GM18951 (cell line): ENCODE measurements at regions not wholly inside any gene's neighbourhood (a gene's known extent, or its start where the extent isn't known, plus 50 kb on each side); places are given as distances from the start of the nearest gene placed in this dataset.
"Not testable (repeated sequence)": the region's sequence is repeated elsewhere in the genome, so short reads cannot be mapped to it uniquely, and the experiment has no call there.

Experiments
- POLR2A ChIP-seq: IDR thresholded peaks from 4 replicates; pipeline ENCODE4 v1.6.1; 2011; ENCODE audit warnings: mild to moderate bottlenecking; ENCODE audit not compliant: insufficient read length, insufficient read depth; ENCODE audit errors: extremely low read depth
- in situ Hi-C: fragments of 300-500 bp; cut with MboI; formaldehyde crosslinking; loops from one replicate; pipeline ENCODE4 v1.12.0; 2022; ENCODE audit warnings: low sequenced_read_pairs, mixed read lengths, inconsistent platforms; ENCODE audit not compliant: unreplicated experiment

GRCh38 chr5:143920772-143921171, 108.8 kb downstream of the HMHB1 start:
- in situ Hi-C loops, result no loop called here
- no peak for TF ChIP-seq POLR2A

GRCh38 chr5:143921525-143922311, 109.8 kb downstream of the HMHB1 start:
- TF ChIP-seq POLR2A, result no peak
- in situ Hi-C loops, result no loop called here

- in situ Hi-C loops, result no loop called here
- TF ChIP-seq POLR2A, result no peak
These were observed 110.8 kb downstream of the HMHB1 start for GRCh38 chr5:143922718-143923117.

GRCh38 chr5:143923634-143924266, 111.8 kb downstream of the HMHB1 start:
- in situ Hi-C loops, result no loop called here
- no peak for TF ChIP-seq POLR2A

- in situ Hi-C loops, result no loop called here
These were observed 112.5 kb downstream of the HMHB1 start for GRCh38 chr5:143924311-143924978.

GRCh38 chr5:143924979-143925325, 113.0 kb downstream of the HMHB1 start:
- in situ Hi-C loops, result not testable (repeated sequence)

More at GRCh38 chr5:143924311-143924978, 112.5 kb downstream of the HMHB1 start:
- TF ChIP-seq POLR2A, result no peak

GRCh38 chr5:143929486-143929885, 117.5 kb downstream of the HMHB1 start:
- in situ Hi-C loops, result no loop called here

GRCh38 chr5:143930561-143930960, 118.6 kb downstream of the HMHB1 start:
- in situ Hi-C loops, result no loop called here
- TF ChIP-seq POLR2A, result no peak

More at GRCh38 chr5:143929486-143929885, 117.5 kb downstream of the HMHB1 start:
- no peak for TF ChIP-seq POLR2A

- TF ChIP-seq POLR2A, result no peak
- in situ Hi-C loops, result no loop called here
These were observed 119.5 kb downstream of the HMHB1 start for GRCh38 chr5:143931476-143931875.

- TF ChIP-seq POLR2A, result no peak
- in situ Hi-C loops, result no loop called here
These were observed 120.0 kb downstream of the HMHB1 start for GRCh38 chr5:143931986-143932385.

- no peak for TF ChIP-seq POLR2A
- in situ Hi-C loops, result no loop called here
These were observed 120.6 kb downstream of the HMHB1 start for GRCh38 chr5:143932584-143932983.

GRCh38 chr5:143933451-143933850, 121.5 kb downstream of the HMHB1 start:
- TF ChIP-seq POLR2A, result no peak
- in situ Hi-C loops, result no loop called here

GRCh38 chr5:143934821-143935220, 122.9 kb downstream of the HMHB1 start:
- TF ChIP-seq POLR2A, result no peak
- in situ Hi-C loops, result no loop called here

GRCh38 chr5:143938230-143938629, 126.3 kb downstream of the HMHB1 start:
- no peak for TF ChIP-seq POLR2A
- in situ Hi-C loops, result no loop called here
